HG03045 (cell line): ENCODE measurements at regions not wholly inside any gene's neighbourhood (a gene's known extent, or its start where the extent isn't known, plus 50 kb on each side); places are given as distances from the start of the nearest gene placed in this dataset.
"Not testable (repeated sequence)": the region's sequence is repeated elsewhere in the genome, so short reads cannot be mapped to it uniquely, and the experiment has no call there.

Source experiments
- ATAC-seq: cut with Tn5 transposase; IDR thresholded peaks from one replicate; pipeline ENCODE4 v1.9.1; 2021; ENCODE audit warnings: mild to moderate bottlenecking, moderate library complexity; ENCODE audit not compliant: unreplicated experiment

DNA sequence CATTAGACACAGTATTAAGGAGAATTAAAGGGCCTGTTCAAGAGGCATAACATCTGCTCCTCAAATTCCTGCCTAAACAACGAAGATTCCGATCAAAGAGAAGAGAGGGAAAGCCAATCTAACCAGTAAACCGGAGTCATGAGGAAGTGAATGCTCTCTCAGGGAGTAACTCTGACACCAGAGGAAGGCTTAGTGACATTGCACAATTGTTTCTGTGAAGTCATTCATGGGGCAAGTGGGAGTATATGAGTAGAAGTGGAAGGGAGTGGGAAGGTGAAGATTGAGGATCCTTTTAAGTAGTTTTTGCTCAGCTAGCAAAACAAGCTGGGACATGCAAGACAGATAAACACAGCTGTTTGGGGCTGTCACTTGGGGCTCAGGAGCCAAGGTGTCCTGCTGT is 136.4 kb upstream of the FAM174A start:
- not testable (repeated sequence) for ATAC-seq

DNA sequence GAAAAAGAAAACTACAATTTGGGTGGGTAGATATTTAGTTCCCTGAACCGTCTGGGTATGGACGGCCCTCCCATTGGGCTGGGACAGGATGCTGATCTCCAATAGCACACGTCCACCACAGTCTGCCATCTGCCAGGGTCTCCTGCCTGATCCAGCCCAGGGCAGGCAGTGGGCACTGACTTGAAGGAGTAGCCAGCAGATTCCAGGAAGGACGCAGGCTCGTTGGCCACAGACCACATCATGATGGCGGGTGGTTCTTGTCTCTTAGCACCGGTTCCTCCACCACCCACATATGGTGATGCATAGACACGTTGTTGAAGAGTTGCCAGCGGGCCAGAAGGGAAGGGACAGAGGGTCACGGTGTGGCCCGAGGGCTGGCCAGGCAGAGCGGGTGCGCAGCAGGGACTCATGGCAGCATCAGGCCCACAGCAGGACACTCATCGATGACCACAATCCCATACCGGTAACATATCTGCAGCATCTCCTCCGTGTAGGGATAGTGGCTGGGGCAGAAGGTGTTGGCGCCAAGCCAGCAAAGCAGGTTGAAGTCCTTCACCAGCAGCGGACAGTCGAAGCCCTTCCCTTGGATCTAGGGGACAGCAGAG is 155.8 kb upstream of the FAM174A start:
- ATAC-seq = not testable (repeated sequence)

DNA sequence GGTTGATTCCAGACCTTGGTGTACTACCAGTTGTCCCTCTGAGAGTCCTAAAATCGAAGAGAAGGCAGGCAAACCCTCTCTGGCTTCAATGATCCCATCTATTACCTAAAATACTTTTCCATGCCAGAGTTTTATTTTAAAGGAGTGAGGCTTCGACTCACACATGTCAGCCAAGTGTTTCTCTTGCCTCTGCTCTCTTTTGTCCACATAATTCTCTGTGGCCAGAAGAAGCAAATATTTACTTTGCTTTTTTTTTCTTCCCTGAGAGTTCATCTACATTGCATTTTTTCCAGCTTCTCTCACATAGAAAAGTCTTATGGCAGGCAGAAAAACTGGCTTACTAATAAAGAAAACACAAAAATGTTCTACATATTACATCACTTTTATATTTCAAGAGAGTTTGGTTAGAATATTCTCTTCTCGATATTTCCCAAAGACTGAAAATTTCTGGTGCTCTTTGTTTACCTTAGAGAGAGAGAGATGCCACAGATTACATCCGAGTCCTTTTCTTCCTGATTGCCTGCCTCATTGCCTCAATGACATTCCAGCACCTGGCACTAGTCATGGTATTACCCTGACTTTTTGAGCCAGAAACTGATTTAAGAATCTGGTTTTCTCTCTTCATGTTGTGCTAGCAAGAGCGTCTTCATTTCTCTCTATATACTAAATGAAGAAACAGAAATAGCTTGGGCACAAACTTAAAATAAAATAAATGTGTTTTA is 170.3 kb upstream of the FAM174A start:
- ATAC-seq = not testable (repeated sequence)

DNA sequence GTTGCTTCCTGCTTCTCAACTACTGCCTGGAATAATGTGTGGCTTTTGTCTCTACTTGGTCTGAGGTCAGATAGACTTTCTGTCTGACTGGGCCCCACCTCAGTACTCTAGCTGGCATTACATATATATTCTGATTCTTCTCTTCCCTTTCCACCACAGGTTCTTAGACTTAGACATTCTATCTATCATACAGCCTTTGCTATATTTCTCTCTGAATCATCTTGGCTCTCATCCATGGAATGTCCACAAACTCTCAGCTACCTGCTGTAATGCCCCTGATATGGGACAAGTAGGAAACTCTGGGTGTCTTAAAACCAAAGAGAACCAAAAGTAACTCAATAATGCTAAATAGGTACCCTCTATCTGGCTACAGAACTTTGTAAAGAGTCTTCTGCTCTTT is 170.8 kb upstream of the FAM174A start:
- not testable (repeated sequence) for ATAC-seq

DNA sequence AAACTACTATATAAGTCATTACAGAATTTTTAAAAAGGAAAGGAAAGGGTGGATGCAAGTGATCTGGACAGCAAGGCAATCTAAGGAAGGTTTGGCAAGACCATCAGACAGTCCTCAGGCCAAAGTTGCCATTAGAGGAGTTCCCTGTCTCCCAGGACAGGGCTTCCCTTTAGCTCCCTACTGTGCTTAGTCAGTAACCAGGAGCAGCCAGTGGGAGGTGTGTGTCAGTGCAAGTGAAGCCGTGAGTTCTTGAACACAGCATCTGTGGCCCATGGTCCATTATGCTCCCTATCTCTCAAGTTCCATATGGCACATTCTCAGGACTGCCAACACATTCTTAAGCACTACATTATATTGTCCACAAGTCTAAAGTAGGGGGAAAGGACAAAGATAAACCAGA is 175.2 kb upstream of the FAM174A start:
- not testable (repeated sequence) for ATAC-seq

DNA sequence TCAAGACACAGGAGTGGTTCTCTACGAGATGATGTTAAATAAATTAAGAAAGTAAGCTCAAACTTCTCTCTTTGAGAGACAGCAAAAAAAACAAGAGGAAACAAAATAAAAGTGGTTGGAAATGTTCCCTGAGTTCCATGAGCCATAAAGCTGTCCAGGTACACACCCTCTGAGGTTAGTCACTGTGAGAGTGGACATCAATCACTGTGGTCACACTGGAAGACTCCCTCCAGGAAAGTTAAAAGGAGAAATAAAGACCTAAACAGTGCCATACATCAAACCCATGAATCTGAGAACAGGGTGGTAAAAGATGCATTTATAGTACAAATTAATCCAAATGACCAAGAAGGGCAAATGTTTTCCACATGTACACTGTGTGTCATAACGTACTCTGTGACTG is 188.9 kb upstream of the FAM174A start:
- not testable (repeated sequence) for ATAC-seq

DNA sequence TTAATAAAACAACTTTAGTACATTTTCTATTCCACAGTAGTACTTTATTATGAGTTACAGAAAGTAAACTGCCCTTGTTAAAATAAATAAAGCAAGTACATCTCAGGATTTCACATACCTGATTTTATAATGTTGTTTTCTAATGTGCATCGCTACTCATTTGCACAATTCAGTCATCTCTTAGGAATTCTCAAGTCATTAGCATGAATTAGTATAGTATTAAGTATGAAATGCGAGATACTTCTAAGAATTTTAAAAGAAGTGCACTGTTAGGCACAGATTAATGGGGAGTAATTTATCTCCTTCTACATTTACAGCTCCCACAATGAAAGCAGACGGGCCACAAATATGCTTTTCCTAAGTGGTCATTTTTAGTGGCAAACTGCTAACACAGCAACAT is 193.7 kb upstream of the FAM174A start:
- ATAC-seq = not testable (repeated sequence)

GRCh38 chr5:100322483-100322882 is 212.7 kb upstream of the FAM174A start:
- no peak for ATAC-seq

DNA sequence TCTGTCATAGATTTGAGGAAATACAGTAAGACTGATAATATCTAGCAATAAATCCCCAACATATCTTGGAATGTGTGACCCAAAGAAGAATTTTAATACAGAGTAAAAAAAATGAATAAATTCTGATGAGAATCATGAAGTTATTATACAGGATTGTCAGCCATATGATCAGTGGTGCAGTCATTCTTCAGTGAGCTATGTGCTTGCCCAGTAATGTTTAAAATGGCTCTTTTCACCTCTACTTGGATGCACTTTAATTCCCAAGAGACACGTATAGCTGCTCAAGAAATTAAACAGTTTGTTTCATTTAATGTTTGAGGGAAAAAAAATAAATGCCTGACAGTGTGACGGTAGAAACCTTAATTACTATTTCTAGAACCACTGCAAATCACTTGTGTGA is 215.3 kb upstream of the FAM174A start:
- no peak for ATAC-seq

- no peak for ATAC-seq
Observed at GRCh38 chr5:100313657-100314056, 221.5 kb upstream of the FAM174A start.

- ATAC-seq = no peak
Observed at GRCh38 chr5:100311806-100312205, 223.4 kb upstream of the FAM174A start.

- ATAC-seq = no peak
Observed at GRCh38 chr5:100306000-100306399, 229.2 kb upstream of the FAM174A start.

GRCh38 chr5:100303216-100303615 is 232.0 kb upstream of the FAM174A start:
- no peak for ATAC-seq

- no peak for ATAC-seq
Observed at GRCh38 chr5:100299261-100299660, 235.9 kb upstream of the FAM174A start.

DNA sequence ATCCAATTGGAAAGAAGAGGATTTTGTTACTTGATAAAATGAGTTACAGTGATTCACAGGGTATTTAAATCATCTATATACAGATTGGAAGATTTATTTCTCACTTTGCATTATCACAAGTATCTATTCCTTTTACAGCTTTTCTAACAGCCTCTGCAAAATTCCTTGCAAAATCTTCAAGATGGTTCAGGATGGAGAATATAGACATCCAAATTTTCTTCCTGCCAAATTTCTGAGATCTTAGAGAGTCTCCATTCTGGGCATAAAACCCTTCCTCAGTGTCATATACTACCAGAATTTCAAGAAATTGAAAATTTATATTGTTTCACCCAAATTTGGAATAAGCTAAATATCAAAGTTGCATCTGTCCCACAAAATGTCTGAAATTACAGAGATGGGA is 259.1 kb upstream of the FAM174A start:
- ATAC-seq = no peak

- no peak for ATAC-seq
Observed at GRCh38 chr5:100275631-100276030, 259.5 kb upstream of the FAM174A start.

- no peak for ATAC-seq
Observed at GRCh38 chr5:100273846-100274580, 261.2 kb upstream of the FAM174A start.

DNA sequence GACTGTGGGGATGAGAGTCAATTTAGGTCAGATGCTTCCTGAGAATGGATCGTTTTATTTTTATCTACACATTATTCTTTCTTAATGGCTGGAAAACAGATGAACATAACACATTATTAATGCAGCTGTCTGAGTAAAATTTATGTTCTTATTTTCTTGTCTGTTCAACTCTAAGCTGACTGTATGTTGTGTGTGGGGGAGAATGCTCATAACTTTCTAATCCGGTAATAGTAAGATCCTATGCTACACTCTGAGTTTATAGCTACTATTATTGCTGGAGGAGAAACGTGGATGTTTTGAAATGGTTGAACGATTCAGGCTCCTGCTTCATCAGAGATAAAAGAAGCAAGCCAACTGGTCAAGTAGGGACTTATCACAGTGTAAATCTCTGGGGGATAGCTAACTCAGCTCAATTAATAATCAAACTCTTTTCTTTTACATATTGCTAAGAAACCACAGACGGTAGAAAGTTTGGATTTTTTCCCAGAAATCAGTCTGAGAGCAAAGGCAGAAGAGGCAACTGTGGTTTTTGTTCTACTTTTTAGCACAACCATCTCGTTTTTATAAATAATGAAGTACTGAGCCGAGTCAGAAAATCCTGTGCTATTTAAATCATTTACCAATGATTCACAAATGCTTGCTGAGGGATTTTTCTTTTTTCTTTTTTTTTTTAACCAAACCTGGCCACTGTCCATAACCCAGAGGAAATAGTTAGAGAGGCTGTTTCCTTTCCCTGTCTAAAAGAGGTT is 265.0 kb upstream of the FAM174A start:
- no peak for ATAC-seq

DNA sequence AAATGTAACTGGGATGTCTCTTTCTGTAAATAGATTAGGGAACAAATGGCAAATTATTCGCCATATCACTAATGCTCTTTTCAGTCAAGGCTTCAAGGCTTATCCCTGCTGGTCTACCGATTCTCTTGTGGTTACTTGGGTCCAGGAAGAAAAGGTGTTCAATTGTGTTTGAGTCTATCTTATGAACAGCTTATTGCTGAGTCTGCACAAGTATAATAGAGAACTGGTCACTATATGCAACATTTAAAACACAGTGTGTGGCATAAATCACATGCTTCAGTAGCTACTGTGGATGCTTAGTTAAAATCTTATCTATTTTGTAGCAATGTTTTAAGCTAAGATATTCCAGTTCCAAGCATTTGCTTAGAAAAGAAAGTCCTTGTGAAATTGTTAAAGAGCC is 274.2 kb upstream of the FAM174A start:
- no peak for ATAC-seq

DNA sequence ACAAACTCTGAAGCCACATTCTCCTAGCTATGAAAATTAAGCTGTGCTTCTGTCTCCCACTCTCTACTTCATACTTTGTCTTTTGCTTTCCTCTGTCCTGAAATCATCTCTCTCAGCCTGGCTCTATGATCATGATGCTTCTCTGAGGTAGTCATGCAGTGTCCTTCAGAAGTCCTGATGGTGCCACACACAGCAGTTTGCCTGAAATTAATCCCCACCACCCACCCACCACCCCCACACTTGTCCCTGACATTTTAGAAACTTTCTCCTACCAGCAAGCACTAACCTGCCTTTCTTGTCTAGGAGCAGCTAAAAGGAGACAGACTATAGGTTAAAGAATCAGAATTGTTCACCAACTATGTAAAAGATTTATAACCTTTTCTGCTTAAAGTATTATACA is 282.2 kb upstream of the FAM174A start:
- ATAC-seq = no peak

DNA sequence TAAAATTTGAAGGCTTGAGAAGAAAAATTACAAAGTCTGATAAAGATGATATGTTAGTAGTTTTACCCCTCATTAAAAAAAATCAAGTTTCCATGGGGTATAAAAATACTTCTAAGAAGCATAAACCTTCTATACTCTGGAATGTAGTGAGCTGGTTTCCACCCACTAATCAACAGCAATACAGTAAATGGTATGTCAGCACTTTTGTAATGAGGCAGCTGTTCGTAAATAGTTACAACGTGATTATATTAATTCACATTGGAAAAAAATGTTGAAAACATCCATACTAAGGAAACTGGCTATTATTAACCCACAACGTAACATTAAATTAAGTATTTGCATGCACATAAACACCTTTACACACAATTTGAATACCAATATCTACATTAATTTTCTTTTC is 283.1 kb upstream of the FAM174A start:
- ATAC-seq = no peak
